HG02981 (cell line): ENCODE measurements at regions not wholly inside any gene's neighbourhood (a gene's known extent, or its start where the extent isn't known, plus 50 kb on each side); places are given as distances from the start of the nearest gene placed in this dataset.
"Not testable (repeated sequence)": the region's sequence is repeated elsewhere in the genome, so short reads cannot be mapped to it uniquely, and the experiment has no call there.

Experiments
- ATAC-seq: cut with Tn5 transposase; IDR thresholded peaks from one replicate; pipeline ENCODE4 v1.9.1; 2021; ENCODE audit warnings: mild to moderate bottlenecking, moderate library complexity; ENCODE audit not compliant: unreplicated experiment

- ATAC-seq = no peak
Measured at GRCh38 chr6:93849857-93850256, 430.5 kb upstream of the EPHA7 start.

GRCh38 chr6:93848031-93848742 is 428.8 kb upstream of the EPHA7 start:
- no peak for ATAC-seq

- ATAC-seq = no peak
Measured at GRCh38 chr6:93842178-93842577, 422.8 kb upstream of the EPHA7 start.

GRCh38 chr6:93835451-93836145 is 416.2 kb upstream of the EPHA7 start:
- ATAC-seq = not testable (repeated sequence)

GRCh38 chr6:93835026-93835425 is 415.7 kb upstream of the EPHA7 start:
- ATAC-seq = not testable (repeated sequence)

- not testable (repeated sequence) for ATAC-seq
Measured at GRCh38 chr6:93833326-93833725, 414.0 kb upstream of the EPHA7 start.

GRCh38 chr6:93829757-93830156 is 410.4 kb upstream of the EPHA7 start:
- ATAC-seq = not testable (repeated sequence)

GRCh38 chr6:93829009-93829408 is 409.6 kb upstream of the EPHA7 start:
- ATAC-seq = no peak

GRCh38 chr6:93828553-93828952 is 409.2 kb upstream of the EPHA7 start:
- ATAC-seq = no peak

GRCh38 chr6:93827728-93828127 is 408.4 kb upstream of the EPHA7 start:
- no peak for ATAC-seq

GRCh38 chr6:93825950-93826349 is 406.6 kb upstream of the EPHA7 start:
- ATAC-seq = no peak

- ATAC-seq = no peak
Measured at GRCh38 chr6:93823489-93823888, 404.1 kb upstream of the EPHA7 start.

- no peak for ATAC-seq
Measured at GRCh38 chr6:93822434-93823265, 403.3 kb upstream of the EPHA7 start.

GRCh38 chr6:93821953-93822352 is 402.6 kb upstream of the EPHA7 start:
- ATAC-seq = no peak

- ATAC-seq = no peak
Measured at GRCh38 chr6:93820465-93821082, 401.2 kb upstream of the EPHA7 start.

- ATAC-seq = no peak
Measured at GRCh38 chr6:93819189-93819588, 399.8 kb upstream of the EPHA7 start.

- no peak for ATAC-seq
Measured at GRCh38 chr6:93817937-93818336, 398.6 kb upstream of the EPHA7 start.

- ATAC-seq = no peak
Measured at GRCh38 chr6:93806409-93807270, 387.3 kb upstream of the EPHA7 start.

- ATAC-seq = no peak
Measured at GRCh38 chr6:93801101-93801847, 381.9 kb upstream of the EPHA7 start.

- no peak for ATAC-seq
Measured at GRCh38 chr6:93799226-93799625, 379.9 kb upstream of the EPHA7 start.
